Renal cortex interstitium (tissue), 11 donors: ENCODE measurements at regions not wholly inside any gene's neighbourhood (a gene's known extent, or its start where the extent isn't known, plus 50 kb on each side); places are given as distances from the start of the nearest gene placed in this dataset.

ENCODE experiments used
- DNase-seq, 11 donors: peaks; one replicate each; pipeline ENCODE4 v3.0.0-alpha.2; 2013; ENCODE audit warnings: low read depth in 9 of 11, low spot score in 4 of 11; ENCODE audit errors: extremely low read depth in 1 of 11

- DNase-seq: no peak
Observed at GRCh38 chr12:105453316-105453715, 122.8 kb downstream of the C12orf75 start.

GRCh38 chr12:105454688-105455087 is 124.2 kb downstream of the C12orf75 start:
- DNase-seq: no peak

DNA sequence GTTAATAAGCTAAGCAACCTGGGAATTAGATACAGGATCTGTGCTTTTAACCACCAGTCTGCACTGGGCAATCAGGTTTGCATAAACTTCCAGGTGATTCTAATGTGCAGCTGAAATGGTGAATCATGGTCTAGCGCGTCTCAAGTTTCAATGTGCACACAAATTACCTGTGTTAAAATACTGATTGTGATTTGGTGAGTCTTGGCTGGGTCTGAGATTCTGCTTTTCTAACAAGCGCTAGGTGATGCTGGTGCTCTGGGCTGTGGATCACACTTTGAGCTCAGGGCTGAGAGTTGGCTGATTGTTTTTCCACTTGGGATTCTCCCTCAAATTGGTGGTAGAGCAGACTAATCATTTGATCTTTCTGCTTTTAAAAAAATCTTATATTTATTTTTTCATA is 124.8 kb downstream of the C12orf75 start:
- DNase-seq: peak in 1 of 11 donors; percentile 18

- DNase-seq: no peak
Observed at GRCh38 chr12:105457026-105457425, 126.5 kb downstream of the C12orf75 start.

- no peak for DNase-seq
Observed at GRCh38 chr12:105459760-105460330, 129.4 kb downstream of the C12orf75 start.

DNA sequence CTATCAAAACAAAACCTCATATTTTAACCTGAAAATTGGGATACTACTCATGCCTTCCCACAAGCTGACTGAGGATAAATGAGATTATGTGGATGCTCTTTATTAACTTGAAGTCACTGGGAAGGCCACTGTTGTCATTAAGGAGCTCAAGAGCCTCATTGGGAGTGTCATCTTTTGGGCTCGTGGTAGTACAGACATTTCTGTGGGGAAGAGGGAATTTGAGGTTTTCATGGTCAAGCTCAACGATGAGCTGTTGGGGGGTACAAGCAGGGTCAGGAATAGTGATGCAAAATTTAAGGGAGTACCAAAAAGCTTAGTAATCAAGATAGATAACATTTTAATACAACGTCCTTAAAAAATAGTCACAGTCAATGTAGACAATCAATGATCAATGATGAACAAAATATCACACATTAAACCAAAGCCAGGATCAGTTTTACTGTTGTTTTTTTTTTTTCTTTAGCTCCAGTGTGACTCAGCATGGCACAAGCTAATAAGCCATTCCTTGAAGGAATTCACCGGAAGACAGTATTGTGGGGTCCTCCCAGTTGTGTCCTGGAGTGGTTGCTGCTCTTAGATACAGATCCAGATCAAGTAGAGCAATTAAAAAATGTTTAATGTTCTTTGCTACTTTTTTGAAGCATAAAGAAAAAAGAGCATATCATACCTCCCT is 130.9 kb downstream of the C12orf75 start:
- DNase-seq: no peak

DNA sequence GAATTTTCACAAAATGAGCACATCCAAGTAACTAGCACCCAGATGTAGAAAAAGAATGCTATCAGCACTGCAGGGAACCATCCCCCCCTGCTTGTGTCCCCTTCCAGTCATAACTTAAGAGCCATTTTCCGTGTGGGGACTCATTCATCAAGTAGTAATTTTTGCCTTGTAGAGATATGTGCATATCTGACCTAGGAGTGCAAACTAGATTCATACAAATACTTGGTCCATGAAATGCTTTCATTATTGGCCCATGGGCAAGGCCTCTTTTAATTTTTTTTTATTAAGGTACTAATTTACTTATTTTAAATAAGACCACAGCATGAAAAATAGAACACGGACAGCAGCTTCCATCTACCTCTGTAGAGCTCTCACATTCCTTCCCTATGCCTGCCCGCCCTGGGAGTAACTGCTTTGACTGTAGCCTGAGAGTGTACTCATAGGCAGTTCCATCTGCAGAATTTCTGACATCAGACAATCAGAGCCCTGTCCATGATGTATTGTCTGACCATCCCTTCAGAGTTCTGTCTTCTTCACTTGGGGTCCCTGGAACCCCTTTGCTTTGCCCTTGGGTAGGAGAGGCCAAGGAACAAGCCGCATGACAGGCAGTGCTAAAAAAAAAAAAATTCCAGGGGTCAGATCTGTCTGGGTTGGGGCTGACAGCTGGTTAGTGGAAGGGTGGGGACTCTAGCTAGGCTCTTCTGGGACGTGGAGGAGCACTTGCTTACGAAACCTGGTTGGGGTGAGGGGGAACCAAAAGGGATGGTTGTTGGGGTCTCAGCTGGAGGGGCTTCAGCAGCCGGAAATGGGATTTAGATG is 131.7 kb downstream of the C12orf75 start:
- no peak for DNase-seq

DNA sequence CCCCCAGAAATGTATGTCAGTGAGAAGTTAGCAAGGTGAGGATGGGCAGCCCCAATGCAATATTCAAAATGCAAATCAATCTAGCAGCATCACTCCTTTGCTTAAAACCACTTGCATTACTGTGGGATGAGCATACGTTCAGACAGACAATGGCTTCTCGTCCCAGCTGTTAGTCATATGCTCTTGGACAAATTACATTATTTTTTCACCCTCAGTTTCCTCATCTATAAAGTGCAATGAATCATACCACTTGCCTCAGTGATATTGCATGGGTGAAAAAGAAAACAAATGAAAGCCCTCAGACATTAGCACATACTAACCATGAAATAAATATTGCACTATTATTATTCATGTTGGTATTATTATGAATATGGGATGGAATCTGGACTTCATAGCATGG is 132.3 kb downstream of the C12orf75 start:
- DNase-seq: no peak

DNA sequence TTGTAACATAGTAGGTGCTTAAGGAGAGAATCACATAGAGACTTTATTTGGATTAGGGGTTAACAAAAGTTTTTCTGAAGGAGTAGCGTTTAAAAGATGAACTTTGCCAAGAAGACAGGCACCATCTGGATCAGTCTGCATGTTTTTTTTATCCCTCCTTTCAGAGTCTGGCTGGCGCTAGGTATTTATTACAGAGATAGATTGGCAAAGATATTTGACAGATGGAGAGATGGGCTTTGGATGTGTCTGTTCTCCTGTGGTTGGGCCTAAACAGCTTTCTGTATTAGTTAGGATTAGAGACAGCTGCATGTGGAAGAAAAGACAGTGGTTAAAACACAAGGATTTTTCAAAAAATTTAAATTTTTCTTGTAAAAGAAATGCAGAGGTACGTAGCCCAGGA is 133.9 kb downstream of the C12orf75 start:
- DNase-seq: no peak

GRCh38 chr12:105466231-105466900 is 135.9 kb downstream of the C12orf75 start:
- no peak for DNase-seq

- DNase-seq: no peak
Observed at GRCh38 chr12:105466901-105467598, 136.6 kb downstream of the C12orf75 start.

GRCh38 chr12:105467710-105468366 is 137.3 kb downstream of the C12orf75 start:
- DNase-seq: no peak

DNA sequence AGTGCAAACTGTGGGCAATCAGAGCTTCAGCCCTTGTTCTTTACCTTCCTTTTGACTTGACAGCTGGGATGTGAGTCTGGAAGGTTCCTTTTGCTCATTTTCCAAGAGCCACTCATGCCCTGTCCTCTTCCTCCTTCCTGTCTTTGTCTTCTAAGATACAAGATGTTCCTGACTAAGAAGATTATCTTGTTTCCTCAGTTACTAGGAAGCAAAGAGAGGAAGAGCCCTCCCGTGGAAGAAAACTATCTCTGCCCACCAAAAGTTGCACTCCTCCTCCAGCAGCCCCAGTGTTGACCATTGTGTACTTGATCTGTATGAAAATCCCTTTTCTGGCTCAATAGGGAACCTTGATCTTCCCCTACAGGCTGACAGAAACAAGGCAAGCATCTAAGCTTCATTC is 138.0 kb downstream of the C12orf75 start:
- DNase-seq: no peak

GRCh38 chr12:105469211-105469610 is 138.7 kb downstream of the C12orf75 start:
- DNase-seq: no peak

DNA sequence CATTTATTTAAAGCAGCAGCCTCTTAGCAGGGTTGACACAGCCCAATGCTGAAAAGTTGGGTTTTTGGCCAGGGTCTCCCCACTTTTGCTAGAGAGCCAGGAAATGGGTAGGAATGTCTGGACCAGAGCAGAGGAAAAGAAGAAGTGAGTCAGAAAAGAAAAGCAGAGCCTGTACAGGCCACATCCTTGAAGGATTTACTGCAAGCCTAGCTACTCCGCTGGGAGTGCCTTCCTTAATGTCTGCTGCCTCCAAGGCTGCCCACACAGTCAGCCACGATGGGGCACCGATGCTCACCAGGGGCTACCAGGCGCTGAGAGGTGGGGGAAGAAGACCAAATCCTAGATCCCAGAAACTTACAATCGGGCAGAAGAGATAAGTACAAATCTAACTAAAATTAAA is 139.2 kb downstream of the C12orf75 start:
- no peak for DNase-seq

GRCh38 chr12:105470102-105470501 is 139.6 kb downstream of the C12orf75 start:
- DNase-seq: no peak

DNA sequence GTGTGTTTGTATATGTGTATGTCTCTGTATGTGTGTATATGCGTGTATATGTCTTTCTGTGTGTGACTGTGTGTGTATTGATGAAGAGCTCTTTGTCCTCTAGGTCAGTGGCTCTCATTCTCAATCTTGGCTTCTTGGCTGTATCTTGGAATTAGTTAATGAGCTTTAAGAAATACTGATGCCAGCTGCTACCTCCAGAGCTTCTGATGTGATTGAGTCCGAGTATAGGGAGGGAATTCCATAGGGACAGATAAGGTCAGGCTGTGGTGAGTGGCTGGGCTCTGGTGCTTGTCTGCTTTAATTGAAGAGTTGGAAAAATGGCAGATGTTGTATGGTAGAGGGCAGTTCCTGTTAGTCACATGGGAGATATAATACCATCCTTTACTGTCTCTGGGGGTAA is 140.1 kb downstream of the C12orf75 start:
- no peak for DNase-seq

DNA sequence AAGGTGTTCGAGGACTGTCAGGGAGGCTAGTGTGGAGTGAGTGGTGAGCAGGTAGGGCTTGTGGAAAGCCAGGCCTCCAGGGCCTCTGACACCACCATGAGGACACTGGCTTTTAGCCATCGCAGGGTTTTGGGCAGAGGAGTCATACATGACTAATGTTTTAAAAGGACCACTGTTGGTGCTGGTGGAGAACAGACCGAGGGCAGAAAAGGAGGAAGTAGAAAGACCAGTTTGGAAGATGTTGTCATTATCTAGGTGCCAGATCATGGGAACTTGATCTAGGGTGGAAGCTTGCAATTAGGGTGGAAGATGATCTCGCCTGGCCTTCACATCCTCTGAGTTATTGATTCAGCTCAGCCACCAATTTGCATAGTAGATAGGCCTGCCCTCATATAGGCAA is 144.2 kb downstream of the C12orf75 start:
- no peak for DNase-seq

DNA sequence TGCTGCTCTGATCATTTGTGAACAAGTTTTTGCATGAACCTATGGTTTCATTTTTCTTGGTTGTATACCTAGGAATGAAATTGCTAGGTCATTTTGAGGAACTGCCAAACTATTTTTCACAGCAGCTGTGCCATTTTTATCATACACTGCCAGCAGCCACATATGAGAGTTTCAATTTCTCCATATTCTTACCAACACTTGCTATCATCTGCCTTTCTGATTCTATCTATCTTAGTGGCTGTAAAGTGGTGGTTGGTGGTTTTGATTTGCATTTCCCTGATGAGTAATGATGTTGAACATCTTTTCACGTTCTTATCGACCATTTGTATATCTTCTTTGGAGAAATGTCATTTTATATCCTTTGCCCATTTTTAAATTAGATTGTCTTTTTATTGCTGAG is 146.1 kb downstream of the C12orf75 start:
- no peak for DNase-seq
